GM13976 (cell line): ENCODE measurements at regions not wholly inside any gene's neighbourhood (a gene's known extent, or its start where the extent isn't known, plus 50 kb on each side); places are given as distances from the start of the nearest gene placed in this dataset.

Experiments used
- DNase-seq: peaks from one replicate; pipeline ENCODE4 v3.0.0; 2012; ENCODE audit warnings: low spot score
- in situ Hi-C: fragments of 300-500 bp; cut with MboI; formaldehyde crosslinking; loops from one replicate; pipeline ENCODE4 v1.12.0; 2022; ENCODE audit warnings: low sequenced_read_pairs, mixed read lengths, inconsistent platforms; ENCODE audit not compliant: unreplicated experiment
- TF ChIP-seq, protein P1 (sequence below): IDR thresholded peaks from 2 replicates; pipeline ENCODE4 v1.5.1; 2012; ENCODE audit warnings: borderline replicate concordance, mild to moderate bottlenecking; ENCODE audit not compliant: insufficient read depth; ENCODE audit errors: extremely low read depth, missing control alignments, control extremely low read depth

DNA sequence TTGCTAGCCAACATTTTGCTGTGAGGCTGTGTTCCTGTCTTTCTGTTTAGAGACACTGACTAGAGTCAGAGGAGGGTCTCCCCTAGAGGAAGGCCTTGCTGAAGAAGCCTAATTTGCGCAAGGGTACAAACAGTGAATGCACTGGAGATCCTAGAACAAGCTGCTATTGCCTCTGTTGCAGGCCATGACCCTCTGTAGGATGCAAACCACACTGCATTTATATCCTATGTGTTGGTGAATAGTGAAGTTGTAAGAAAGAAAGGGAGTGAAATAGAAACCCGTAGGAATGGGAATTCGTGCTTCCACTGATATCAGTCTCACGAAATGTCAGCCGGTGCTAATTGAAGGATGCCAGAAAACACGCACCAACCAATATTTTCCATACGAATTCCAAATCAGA is 88.2 kb downstream of the GJA1 start:
- DNase-seq = no peak

DNA sequence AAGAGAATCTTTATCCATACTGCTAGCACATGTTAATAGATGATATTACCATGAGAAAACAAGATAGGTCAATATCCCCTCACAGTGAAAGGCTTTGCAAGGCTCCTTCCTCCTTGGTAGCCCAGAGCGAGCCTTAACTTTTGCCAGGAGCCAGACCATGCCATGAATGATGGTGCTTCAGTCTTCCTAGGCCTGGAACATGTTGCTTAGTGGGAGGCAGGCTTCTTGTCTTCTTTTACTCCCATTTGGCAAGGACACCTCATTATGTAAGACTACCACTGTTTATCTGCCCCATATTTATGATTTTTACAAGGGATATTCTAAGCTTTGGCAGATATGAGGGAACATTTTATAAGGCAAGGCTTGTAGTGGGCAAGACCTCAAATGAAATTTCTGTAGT is 90.8 kb downstream of the GJA1 start:
- DNase-seq = no peak
- in situ Hi-C loops = no loop called here
- TF ChIP-seq, protein P1, sequence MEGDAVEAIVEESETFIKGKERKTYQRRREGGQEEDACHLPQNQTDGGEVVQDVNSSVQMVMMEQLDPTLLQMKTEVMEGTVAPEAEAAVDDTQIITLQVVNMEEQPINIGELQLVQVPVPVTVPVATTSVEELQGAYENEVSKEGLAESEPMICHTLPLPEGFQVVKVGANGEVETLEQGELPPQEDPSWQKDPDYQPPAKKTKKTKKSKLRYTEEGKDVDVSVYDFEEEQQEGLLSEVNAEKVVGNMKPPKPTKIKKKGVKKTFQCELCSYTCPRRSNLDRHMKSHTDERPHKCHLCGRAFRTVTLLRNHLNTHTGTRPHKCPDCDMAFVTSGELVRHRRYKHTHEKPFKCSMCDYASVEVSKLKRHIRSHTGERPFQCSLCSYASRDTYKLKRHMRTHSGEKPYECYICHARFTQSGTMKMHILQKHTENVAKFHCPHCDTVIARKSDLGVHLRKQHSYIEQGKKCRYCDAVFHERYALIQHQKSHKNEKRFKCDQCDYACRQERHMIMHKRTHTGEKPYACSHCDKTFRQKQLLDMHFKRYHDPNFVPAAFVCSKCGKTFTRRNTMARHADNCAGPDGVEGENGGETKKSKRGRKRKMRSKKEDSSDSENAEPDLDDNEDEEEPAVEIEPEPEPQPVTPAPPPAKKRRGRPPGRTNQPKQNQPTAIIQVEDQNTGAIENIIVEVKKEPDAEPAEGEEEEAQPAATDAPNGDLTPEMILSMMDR = no peak

More for the DNA sequence above, 88.2 kb downstream of the GJA1 start:
- TF ChIP-seq, protein P1 = no peak
- in situ Hi-C loops = no loop called here

DNA sequence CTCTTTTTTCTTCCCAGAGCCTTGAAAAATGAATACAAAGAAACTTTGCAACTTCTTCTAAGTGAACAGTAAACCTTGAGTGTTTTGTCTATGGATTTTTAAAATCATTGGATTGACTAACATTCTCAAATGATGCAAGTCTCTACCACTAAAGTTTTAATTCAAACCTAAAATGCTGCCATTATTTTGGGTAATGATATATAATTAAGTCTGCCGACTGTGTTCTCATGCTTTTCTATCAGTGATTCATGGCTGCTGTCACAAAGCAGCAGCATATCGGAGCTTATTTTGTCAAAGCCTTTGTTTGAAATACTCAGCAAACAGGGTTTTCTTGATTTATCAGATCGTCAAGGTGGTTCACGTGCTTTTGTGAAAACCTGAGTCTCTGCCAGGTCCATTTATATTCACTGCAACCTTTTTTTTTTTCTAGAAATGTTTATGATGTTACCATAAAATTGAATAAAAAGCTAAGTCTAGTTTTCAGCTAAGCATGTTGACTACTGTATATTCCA is 96.3 kb downstream of the GJA1 start:
- DNase-seq = no peak
- in situ Hi-C loops = no loop called here
- TF ChIP-seq, protein P1 = no peak

DNA sequence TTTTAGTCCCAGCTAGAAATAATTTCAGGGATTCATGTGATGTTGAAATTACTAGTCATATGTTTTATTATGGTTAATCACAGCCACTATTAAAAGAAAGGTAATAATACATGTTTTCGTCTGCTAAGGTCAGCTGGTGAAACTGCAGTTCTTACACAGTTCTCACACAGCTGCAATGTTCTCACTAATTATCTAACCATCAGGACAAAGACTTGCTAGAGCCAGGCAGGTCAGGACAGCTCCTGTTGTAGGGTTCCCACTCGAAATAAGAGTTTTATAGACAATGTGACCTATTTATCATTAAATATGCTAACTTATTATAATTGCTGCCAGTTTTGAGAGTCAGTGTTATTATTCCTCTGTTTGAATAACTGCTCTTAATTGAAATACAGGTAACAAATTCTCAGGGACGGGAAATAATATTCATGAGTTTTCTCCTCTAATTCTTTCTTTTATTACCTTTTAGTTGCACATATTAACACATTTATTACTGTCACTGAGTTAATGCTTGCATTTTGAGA is 97.9 kb downstream of the GJA1 start:
- TF ChIP-seq, protein P1 = no peak
- DNase-seq = no peak
- in situ Hi-C loops = no loop called here

DNA sequence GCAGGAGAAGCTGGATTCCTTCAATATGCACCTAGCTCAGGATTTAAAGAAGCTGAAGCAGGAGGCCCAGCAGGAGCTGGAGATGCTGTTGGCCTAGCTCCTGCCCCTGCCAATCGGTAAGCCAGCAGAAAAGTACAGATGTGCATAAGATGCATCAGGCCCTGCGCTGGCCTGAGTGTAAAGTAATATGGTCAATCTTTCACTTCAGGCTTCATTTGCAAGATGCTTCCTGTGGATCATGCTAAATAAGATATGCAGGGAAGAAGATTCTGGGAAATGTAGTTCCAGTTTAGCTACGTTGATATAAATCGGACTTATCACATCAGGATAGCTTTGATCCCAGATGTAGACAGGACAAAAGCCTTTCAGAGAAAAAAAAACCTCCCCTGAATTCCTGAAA is 100.3 kb downstream of the GJA1 start:
- in situ Hi-C loops = no loop called here
- DNase-seq = no peak
- TF ChIP-seq, protein P1 = no peak

DNA sequence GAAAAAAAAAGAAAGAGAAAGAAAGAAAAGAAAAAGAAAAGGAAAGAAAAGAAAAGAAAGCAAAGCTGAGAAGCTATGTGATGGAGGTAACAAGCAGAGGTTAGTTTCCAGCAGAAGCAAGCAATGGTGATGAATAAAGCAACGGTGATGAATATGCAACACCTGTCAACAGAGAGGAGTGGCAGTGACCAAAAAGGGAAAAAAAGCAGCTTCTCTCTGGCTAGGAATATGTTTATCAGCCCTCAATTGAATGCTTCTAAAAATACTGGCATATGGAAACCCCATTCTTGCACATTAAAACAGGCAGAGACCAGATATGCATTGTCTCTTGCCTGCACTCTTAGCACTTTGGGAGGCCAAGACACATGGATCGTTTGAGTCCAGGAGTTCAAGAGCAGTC is 100.9 kb downstream of the GJA1 start:
- in situ Hi-C loops = no loop called here
- DNase-seq = no peak
- TF ChIP-seq, protein P1 = no peak
